Psoas muscle (tissue), 7 donors: ENCODE measurements at regions not wholly inside any gene's neighbourhood (a gene's known extent, or its start where the extent isn't known, plus 50 kb on each side); places are given as distances from the start of the nearest gene placed in this dataset.

ENCODE experiments used
- ATAC-seq, 4 donors: fragments of 200-7000 bp; cut with Tn5 transposase; one replicate each; pipeline ENCODE4 v1.9.1; 2020; ENCODE audit warnings: moderate library complexity in 3 of 4, mild to moderate bottlenecking in 2 of 4
- DNase-seq, 2 donors: peaks; one replicate each; pipeline ENCODE4 v3.0.0-alpha.2; 2020
- H3K27ac ChIP-seq: fragments of 200-600 bp; one replicate; pipeline ENCODE4 v1.8.0; 2022
- H3K27me3 ChIP-seq, 3 donors: fragments of 200-600 bp in 1 of 3; one replicate each; pipeline versions ENCODE4 v1.6.1 to v1.8.0; 2013 to 2022; ENCODE audit warnings: low read length in 2 of 3, mild to moderate bottlenecking in 2 of 3, moderate library complexity in 1 of 3; ENCODE audit not compliant: insufficient read depth in 3 of 3
- H3K36me3 ChIP-seq, 2 donors: fragments of 200-600 bp in 1 of 2; one replicate each; pipeline versions ENCODE4 v1.6.1 to v1.8.0; 2013 to 2022; ENCODE audit warnings: low read depth in 1 of 2, mild to moderate bottlenecking in 1 of 2, moderate library complexity in 1 of 2; ENCODE audit not compliant: insufficient read depth in 1 of 2
- H3K4me1 ChIP-seq: fragments of 200-600 bp; one replicate; pipeline ENCODE4 v1.8.0; 2022
- H3K4me3 ChIP-seq: fragments of 200-600 bp; one replicate; pipeline ENCODE4 v1.8.0; 2022; ENCODE audit warnings: mild to moderate bottlenecking
- H3K9me3 ChIP-seq: fragments of 200-600 bp; one replicate; pipeline ENCODE4 v1.8.0; 2022
- WGBS, 3 donors: extraction: QIAGEN DNeasy Blood & Tissue Kit; methylation state at CpG; one replicate each; pipeline versions ENCODE4 v1.1.6 to v1.1.7; 2013; 5-methylcytosine and 5-hydroxymethylcytosine counted together
- intact Hi-C, 2 donors: fragments of 100-400 bp; cut with DNase I; formaldehyde crosslinking; loops; one replicate each; pipeline versions ENCODE4 v1.11.0 to v1.14.2; 2022
- TF ChIP-seq, protein P1 (sequence below): fragments of 200-600 bp; IDR thresholded peaks from one replicate; pipeline ENCODE4 v1.8.0; 2022; ENCODE audit warnings: antibody characterized with exemption
- donor health status: healthy with polysubstance abuse.
- donor health status: DM: no; HTN: no; CAD: no; lungs with moderate emphysema.
- donor health status: Bipolar disorder and iron deficiency.
- donor health status: healthy.
- donor health status: DM: yes; HTN: yes; CAD: no.
- donor health status: DM: no; HTN: no; CAD: no.
- donor health status: DM: yes; HTN: yes; CAD: no.

DNA sequence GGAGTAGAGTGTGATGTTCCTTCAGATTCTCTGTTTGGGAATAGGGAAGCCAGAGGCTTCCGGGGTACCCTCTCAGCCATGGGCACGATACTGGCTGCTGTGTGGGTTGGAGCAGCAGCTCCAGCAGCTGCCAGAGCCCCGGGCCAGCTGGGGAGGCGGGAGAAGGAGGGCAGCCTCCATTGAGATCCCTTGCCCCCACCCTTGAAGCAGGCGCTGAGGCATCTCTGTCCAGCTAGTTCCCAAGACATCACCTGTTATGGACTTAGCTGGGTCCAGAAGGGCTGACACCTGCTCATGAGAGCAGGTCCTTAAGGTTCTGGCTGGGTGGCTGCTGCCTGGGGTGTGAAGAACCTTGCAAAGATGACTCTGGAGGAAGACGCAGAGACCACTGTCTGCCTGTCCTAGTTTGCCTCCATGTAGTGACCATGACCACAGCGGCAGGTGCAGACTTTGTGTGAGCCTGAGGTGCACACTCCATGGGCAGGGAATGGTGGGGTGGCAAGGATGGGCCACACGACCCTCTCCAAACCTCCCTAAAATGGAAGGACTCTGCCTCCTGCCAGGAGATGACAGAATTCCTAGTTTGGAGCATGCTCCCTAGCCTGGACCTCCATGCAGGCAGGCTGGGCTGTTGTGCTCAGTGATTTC lies 222.6 kb upstream of the C1orf174 start:
- intact Hi-C loops = no loop called here
- no peak for DNase-seq
- no peak for ATAC-seq
- Histone ChIP-seq H3K9me3 (no peaks in the 10 kb centered on the region), H3K4me1 (no peaks in the 10 kb centered on the region), H3K27me3 (peaks cover 0 to 1% (median 0%) of the 10 kb centered on the region in 3 donors), H3K27ac (no peak overlapping the region), H3K4me3 (no peak overlapping the region), H3K36me3 (no peaks in the 10 kb centered on the region)
- TF ChIP-seq, protein P1, sequence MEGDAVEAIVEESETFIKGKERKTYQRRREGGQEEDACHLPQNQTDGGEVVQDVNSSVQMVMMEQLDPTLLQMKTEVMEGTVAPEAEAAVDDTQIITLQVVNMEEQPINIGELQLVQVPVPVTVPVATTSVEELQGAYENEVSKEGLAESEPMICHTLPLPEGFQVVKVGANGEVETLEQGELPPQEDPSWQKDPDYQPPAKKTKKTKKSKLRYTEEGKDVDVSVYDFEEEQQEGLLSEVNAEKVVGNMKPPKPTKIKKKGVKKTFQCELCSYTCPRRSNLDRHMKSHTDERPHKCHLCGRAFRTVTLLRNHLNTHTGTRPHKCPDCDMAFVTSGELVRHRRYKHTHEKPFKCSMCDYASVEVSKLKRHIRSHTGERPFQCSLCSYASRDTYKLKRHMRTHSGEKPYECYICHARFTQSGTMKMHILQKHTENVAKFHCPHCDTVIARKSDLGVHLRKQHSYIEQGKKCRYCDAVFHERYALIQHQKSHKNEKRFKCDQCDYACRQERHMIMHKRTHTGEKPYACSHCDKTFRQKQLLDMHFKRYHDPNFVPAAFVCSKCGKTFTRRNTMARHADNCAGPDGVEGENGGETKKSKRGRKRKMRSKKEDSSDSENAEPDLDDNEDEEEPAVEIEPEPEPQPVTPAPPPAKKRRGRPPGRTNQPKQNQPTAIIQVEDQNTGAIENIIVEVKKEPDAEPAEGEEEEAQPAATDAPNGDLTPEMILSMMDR = no peak
- WGBS, 3 donors = 57 to 71% (median 57%) methylated on average over 7 to 8 of the region's 8 CpGs

DNA sequence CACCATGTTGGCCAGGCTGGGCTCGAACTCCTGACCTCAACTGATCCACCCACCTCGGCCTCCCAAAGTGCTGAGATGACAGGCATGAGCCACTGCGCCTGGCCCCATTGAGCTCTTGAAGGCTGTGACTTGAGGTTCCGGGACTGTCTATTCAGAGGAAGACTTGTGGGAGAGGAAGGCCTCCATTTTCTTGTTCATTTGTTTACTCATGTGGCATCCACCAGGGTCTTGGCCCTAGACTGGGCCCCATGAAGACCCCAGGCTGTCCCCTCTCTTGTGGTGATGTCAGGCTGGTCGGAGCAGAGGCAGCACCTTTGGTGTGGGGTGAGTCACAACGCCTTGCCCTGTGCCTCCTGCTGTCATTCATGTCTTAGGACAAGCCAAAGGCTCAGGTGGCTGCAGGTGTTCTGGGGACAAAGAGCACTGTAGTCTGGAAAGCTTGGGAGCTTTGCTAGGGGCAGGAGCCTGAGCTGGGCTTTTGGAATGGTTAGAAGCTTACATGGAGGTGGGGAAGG lies 224.6 kb upstream of the C1orf174 start:
- Histone ChIP-seq H3K36me3 (no peaks in the 10 kb centered on the region), H3K27me3 (peaks cover 0 to 1% (median 0%) of the 10 kb centered on the region in 3 donors), H3K4me3 (no peak overlapping the region), H3K27ac (no peak overlapping the region), H3K9me3 (no peaks in the 10 kb centered on the region), H3K4me1 (no peaks in the 10 kb centered on the region)
- 79 to 83% (median 79%) methylated on average over 6 of the region's 6 CpGs for WGBS, 3 donors
- intact Hi-C loops = no loop called here
- DNase-seq = no peak
- TF ChIP-seq, protein P1 = no peak
- no peak for ATAC-seq

DNA sequence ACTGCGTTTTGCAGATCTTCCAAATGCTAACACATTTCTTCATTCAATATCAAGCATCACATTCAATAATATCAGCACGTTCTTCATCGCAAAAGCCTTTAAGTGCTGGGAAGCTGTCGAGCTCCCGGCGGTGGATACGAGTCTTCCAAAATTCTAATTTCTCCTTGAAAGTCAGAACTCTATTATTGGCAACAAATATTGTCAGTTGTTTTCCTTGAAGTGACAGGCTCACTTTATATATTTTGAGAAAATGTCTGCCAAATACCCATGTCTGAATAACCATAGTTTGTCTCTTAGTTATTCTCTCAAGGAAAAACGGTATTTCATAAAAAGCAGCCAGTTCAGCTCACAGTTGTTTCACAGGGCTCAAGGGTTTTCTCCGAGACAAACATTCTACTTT lies 226.2 kb upstream of the C1orf174 start:
- intact Hi-C loops = no loop called here
- ATAC-seq = no peak
- no peak overlapping the region for H3K27ac ChIP-seq
- DNase-seq = no peak
- H3K36me3 ChIP-seq = no peaks in the 10 kb centered on the region
- WGBS, 3 donors = 77 to 82% (median 78%) methylated on average over 9 of the region's 9 CpGs
- peaks cover 0 to 4% (median 0%) of the 10 kb centered on the region in 3 donors for H3K27me3 ChIP-seq
- H3K9me3 ChIP-seq = no peaks in the 10 kb centered on the region
- TF ChIP-seq, protein P1 = no peak
- no peak overlapping the region for H3K4me3 ChIP-seq
- H3K4me1 ChIP-seq = no peaks in the 10 kb centered on the region

DNA sequence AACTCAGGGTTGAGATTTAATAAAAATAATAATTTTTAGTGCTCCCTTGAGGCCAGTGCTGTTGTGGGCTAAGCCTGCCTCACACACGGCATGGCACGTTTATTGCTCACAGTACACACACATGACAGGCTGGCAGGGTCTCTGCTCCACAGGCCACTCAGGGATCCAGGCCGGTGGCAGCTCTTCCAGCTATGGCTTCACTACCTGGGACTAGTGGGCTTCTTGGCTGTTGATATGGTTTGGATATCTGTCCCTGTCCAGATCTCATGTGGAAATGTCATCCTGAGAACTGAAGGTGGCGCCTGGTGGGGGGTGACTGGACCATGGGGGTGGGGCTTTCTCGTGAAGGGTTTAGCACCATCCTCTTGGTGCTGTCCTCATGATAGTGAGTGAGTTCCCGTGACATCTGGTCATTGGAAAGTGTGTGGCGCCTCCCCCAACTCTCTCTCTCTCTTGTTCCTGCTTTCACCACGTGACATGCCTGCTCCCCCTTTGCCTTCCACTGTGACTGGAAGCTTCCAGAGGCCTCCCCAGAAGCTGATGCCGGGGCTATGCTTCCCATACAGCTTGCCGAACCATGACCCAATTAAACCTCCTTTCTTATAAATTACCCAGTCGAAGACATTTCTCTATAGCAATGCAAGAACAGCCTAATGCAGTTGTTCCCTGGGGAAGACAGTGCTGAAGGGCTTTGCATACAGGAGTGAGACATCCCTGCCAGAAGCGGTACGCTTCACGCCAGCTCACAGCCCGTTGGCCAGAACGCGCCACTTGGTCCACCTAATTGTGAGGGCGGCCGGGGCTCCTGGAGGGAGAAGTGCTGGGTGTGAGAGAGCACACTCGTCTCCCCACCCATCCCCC lies 226.9 kb upstream of the C1orf174 start:
- 75 to 80% (median 79%) methylated on average over 20 of the region's 20 CpGs for WGBS, 3 donors
- peaks cover 0 to 4% (median 2%) of the 10 kb centered on the region in 3 donors for H3K27me3 ChIP-seq

More for the DNA sequence above, 226.9 kb upstream of the C1orf174 start:
- Histone ChIP-seq H3K27ac (no peak overlapping the region), H3K4me3 (no peak overlapping the region), H3K4me1 (no peaks in the 10 kb centered on the region), H3K36me3 (no peaks in the 10 kb centered on the region), H3K9me3 (no peaks in the 10 kb centered on the region)
- ATAC-seq = no peak
- TF ChIP-seq, protein P1 = no peak
- DNase-seq = no peak
- intact Hi-C loops = no loop called here
